HG03159 (cell line): ENCODE measurements at regions not wholly inside any gene's neighbourhood (a gene's known extent, or its start where the extent isn't known, plus 50 kb on each side); places are given as distances from the start of the nearest gene placed in this dataset.
"Not testable (repeated sequence)": the region's sequence is repeated elsewhere in the genome, so short reads cannot be mapped to it uniquely, and the experiment has no call there.

Source experiments
- ATAC-seq: cut with Tn5 transposase; IDR thresholded peaks from one replicate; pipeline ENCODE4 v1.9.1; 2021; ENCODE audit warnings: mild to moderate bottlenecking, moderate library complexity; ENCODE audit not compliant: unreplicated experiment

- no peak for ATAC-seq
Observed at GRCh38 chr5:12217039-12217438, 312.8 kb upstream of the CTNND2 start.

DNA sequence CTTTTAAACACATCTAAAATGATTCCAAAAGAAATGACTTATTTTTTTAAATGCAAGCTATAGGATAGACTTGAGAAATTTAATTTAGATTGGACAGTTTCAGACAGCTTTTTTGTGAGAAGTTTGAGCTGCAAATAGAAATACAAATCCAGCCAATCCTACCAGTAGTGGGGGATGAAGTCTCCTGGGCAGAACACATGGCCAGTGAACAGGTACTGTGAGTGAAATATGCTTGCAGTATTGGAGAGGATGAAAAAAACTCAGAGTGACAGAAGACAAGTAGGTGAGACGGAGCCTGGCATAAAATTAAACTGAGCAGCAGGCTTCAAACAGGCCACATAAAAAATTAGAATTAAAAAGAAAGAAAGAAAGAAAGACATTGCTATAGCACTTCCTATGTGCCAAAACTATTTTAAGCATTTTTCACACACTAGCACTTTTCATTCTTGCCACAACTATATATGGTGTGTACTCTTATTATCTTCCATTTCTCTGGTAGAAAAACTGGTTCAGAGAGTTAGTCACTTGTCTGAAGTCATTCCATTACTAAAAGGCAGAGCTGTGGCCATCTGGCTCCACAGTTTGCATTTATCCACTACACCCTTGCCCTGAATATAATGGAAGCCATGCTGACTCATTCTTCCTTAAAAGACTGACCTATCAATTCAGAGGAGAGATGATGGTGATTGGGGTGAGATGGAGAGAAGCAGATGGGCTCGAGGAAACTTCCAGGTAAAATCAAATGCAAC lies 310.2 kb upstream of the CTNND2 start:
- ATAC-seq = no peak

DNA sequence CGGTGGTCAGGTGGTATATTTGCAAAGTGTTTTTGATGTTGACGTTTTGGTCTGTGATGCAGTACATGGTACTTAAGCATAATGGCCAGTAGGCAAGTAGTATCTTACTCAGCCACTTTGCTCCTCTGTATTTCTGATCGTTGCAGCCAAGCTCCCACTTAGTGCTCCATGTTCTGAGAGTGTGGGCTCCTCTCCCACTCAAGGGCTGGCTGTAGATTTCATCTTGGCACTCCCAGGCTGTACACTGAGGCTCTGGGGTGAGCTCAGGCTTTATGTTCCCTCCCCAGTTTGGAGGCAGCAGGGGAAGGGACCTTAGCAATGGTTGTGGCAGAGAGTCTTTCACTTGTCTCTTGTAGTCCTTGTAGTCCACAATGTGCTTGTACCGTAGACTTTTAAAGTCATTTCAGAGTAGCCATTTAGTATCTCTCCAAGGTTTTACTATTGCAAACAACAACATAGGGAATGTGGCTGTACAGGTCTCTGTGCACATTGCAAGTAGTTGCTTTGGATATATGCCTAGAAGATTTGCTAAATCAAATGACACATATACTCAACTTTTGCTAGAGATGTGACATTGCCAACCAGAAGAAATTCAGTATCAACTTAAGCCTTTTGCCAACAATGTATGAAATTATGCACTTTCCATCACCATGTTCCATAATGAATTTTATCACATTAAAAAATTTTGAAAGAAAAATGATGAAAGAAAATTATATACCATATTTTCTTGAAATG lies 304.3 kb upstream of the CTNND2 start:
- no peak for ATAC-seq

DNA sequence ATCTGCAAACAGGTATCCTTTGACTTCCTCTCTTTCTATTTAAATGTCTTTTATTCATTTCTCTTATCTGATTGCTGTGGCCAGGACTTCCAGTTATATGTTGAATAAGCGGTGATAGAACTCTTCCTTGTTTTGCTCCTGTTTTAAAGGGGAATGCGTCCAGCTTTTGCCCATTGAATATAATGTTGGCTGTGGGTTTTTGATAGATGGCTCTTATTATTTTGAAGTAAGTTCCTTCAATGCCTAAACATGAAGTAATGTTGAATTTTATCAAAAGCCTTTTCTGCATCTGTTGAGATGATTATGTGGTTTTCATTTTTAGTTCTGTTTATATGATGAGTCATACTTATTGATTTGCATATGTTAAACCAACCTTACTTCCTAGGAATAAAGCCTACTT lies 300.5 kb upstream of the CTNND2 start:
- ATAC-seq = no peak

DNA sequence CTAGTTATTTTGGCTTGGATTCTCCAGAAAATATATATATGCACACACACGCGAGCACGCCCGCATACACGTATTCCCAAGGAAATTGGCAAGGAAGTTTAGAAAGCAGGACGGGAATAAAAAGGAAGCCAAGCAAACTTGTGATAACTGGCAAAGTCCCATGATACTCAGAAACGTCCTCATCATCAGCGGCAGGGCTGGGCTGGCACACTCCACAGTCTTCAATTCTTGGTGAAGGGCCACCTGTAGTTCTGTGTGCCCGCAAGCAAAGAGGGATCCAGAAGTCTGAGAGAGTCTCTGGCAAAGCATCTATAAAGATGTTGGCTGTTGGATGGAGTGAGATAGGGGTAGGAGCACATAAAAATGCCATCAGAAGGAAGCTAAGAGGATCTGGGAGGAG lies 289.3 kb upstream of the CTNND2 start:
- ATAC-seq = no peak

- ATAC-seq = no peak
Observed at GRCh38 chr5:12183003-12183402, 278.8 kb upstream of the CTNND2 start.

DNA sequence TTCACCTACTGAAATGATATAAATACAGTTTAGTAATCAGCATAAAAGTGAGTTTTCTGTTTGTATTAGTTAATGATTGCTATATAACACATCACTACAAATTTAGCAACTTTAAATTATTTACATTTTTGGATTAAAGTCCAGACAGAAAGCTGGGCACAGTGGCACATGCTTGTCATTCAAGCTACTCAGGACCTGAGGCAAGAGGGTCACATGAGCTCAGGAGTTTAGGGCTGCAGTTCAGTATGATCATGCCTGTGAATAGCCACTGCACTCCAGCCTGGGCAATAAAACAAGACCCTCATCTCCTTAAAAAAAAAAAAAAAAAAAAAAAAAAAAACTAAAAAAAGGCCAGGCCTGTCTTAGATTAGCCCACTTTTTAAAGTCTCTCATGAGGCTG lies 273.6 kb upstream of the CTNND2 start:
- ATAC-seq = no peak

DNA sequence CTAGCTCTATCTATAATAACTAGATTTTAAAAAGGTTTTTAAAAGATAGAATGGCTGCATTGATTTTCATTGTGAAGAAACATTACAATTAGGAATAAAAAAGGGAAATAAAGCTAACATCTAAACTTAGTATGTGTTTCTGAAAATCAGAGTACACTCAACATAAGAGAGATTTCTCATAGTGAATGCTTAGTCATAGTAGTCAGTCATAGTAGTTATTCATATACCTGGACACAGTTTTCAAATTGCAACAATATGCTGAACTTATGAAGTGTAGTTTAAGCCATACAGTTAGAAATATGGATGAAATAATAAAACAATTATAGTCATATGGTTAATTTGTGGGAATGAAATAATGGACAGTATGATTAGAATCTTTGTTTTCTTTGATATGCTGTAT lies 273.0 kb upstream of the CTNND2 start:
- ATAC-seq = no peak

DNA sequence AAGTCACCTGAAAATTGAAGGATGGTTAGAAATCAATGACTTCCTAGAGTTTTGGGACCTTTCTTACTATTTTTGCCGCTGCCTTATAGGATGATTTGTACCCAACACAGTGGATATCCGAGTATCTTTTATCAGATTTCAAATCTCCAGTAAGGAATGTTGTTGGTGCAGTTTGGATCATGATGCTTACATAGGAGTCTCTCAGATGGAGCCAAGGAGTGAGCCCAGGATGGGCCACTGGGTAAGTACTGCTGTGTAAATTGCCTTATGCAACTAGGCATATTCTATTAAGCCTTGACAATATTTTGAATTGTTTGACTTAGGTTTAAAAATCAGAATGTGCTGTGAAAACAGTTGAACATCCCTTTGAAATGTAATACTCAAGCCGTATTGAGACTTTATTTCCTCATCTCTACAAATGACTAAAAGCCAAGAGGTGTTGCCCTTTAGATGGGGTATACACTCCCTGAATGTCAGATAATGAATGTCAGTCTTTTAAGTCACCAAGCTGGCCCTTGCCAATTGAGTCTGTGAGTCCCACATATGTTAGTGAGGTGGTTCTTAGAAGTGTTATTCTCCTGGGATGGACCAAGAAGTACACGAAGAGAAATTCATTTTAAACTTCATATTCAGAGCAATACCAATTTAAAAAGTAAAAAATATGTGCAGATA lies 271.8 kb upstream of the CTNND2 start:
- no peak for ATAC-seq

- ATAC-seq = no peak
Observed at GRCh38 chr5:12174734-12175133, 270.5 kb upstream of the CTNND2 start.

DNA sequence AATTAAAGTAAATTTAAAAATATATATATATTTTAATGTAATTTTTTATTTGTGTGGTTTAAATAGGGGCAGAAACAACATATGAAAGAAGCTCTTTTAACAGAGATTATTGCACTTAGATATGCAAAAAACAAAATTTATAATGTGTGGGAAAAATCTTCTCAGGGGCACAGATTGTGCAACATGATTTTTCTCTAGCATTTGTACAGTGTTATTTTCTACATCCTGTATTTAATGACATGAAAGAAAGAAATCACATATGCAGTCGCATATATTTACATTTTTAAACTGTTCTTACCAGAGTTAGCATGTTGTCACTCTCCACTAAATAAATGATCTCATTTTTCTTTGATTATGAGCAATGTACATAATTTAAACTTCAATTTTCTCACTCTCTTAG lies 265.3 kb upstream of the CTNND2 start:
- no peak for ATAC-seq

GRCh38 chr5:12162863-12163262 lies 258.6 kb upstream of the CTNND2 start:
- no peak for ATAC-seq

GRCh38 chr5:12147513-12147912 lies 243.3 kb upstream of the CTNND2 start:
- no peak for ATAC-seq

GRCh38 chr5:12141496-12141895 lies 237.2 kb upstream of the CTNND2 start:
- no peak for ATAC-seq

- ATAC-seq = no peak
Observed at GRCh38 chr5:12133520-12133919, 229.3 kb upstream of the CTNND2 start.

DNA sequence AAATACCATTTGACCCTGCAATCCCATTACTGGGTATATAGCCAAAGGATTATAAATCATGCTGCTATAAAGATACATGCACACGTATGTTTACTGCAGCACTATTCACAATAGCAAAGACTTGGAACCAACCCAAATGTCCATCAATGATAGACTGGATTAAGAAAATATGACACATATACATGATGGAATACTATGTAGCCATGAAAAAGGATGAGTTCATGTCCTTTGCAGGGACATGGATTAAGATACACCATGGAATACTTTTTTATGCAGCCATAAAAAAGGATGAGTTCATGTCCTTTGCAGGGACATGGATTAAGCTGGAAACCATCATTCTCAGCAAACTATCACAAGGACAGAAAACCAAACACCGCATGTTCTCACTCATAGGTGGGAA lies 226.8 kb upstream of the CTNND2 start:
- not testable (repeated sequence) for ATAC-seq

GRCh38 chr5:12125895-12126294 lies 221.6 kb upstream of the CTNND2 start:
- ATAC-seq = no peak

DNA sequence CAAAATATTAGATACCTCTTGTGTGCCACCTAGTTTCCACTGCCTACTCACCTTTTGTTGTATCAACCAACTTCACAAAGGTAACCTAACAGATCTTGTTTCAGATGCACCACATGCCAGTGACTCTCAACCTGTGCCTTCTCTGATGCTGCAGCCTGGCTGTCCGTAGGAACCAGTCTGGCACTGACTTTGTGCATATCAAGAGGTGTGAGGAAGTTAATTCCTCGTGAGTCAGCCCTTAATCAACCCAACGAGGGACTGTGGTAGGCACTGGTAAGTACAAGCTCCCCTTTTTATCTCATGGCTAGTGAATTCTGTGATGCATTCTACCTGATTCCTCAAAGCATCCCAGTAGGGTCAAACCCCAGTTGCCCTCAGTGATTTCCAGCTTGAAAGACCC lies 215.4 kb upstream of the CTNND2 start:
- no peak for ATAC-seq

GRCh38 chr5:12114075-12114474 lies 209.8 kb upstream of the CTNND2 start:
- no peak for ATAC-seq

GRCh38 chr5:12113062-12113461 lies 208.8 kb upstream of the CTNND2 start:
- ATAC-seq = no peak

DNA sequence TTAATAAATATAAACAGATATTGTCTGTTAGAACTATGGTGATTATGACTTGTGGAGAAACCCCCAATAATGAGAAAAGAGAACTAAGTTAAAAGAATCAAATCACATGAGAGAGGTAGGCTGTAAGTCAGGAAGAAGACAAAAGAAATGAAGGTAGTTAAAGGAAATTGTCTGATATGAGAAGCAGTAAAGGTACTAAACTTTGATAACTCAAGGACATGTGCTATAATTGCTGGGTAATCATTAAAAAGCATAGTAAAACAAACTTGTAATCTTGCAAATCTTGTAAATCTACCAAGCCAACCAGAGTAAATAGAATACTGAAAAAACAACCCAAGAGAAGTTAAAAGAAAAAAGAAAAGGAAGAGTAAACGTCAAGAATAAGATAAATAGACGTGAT lies 207.0 kb upstream of the CTNND2 start:
- no peak for ATAC-seq

GRCh38 chr5:12110629-12111028 lies 206.4 kb upstream of the CTNND2 start:
- ATAC-seq = no peak
